ENCODE measurements at regions not wholly inside any gene's neighbourhood (a gene's known extent, or its start where the extent isn't known, plus 50 kb on each side); places are given as distances from the start of the nearest gene placed in this dataset.

DNA sequence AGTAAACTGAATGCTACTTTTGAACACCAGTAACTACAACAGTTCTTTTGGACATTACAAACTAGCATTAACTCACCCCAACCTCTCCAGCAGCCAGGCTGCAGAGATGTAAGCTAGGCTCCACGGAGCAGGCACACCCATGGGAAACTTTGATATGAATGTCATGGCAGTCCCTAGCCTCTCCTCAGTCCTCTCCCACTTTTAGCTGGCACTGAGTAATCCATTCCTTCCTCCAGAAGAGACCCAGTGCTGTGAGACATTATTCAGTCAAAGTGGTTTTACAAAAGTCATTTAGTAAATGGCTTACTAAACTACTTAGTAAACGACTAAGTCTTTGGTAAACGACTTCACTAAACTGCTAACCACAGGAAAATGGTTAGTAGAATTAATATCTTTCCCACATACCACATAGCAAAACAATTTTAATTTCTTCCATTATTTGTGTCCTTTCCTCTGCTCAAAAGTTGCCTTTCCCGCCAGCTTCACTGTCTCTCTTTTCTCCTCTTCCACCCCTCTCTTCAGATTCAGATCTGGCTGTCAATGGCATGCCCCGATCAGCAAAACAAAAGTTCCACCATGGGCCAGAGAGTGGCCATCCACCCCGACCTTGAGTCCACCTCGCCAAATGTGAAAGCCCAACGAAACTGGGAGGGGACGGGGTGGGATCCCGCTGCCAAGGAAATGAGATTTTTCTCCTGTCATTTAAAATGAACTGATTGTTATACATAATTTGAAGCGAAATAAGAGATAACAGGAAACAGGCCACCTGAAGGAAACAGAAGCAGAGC, 67.5 kb upstream of the TJP1 start:
- POLR2A ChIA-PET = no interaction called here
- FAIRE-seq (no peak), ATAC-seq (no peak)
- TF ChIP-seq RFXAP (CRISPR knock-in tag; IDR thresholded peaks at IDR 0.05; ENCODE audit: borderline replicate concordance) = no peak
- no peak for TF ChIP-seq SRSF1 (optimal IDR thresholded peaks at IDR 0.05; ENCODE audit: low read depth, low read length)
- no peak for TF ChIP-seq TARDBP (CRISPR knock-in tag; IDR thresholded peaks at IDR 0.05)
- no peak for TF ChIP-seq ZNF704 (CRISPR knock-in tag; IDR thresholded peaks at IDR 0.05; ENCODE audit: borderline replicate concordance)
- TF ChIP-seq ZNF619 (CRISPR knock-in tag; IDR thresholded peaks at IDR 0.05) = no peak
- no peak for TF ChIP-seq ZNF772 (CRISPR knock-in tag; IDR thresholded peaks at IDR 0.05)
- no peak for TF ChIP-seq ZNF331 (CRISPR knock-in tag; IDR thresholded peaks at IDR 0.05)
- no peak for TF ChIP-seq TCF12 (IDR thresholded peaks at IDR 0.05)
- TF ChIP-seq TCF12 (CRISPR knock-in tag; IDR thresholded peaks at IDR 0.05) = no peak
- no peak for TF ChIP-seq RNF219 (CRISPR knock-in tag; IDR thresholded peaks at IDR 0.05)
- TF ChIP-seq MNT (IDR thresholded peaks at IDR 0.05) = no peak
- TF ChIP-seq HNF4G (IDR thresholded peaks at IDR 0.05; ENCODE audit: borderline replicate concordance, low read depth, low read length) = no peak
- no peak for TF ChIP-seq HNF4G (CRISPR knock-in tag; IDR thresholded peaks at IDR 0.05; ENCODE audit: borderline replicate concordance, low read depth)
- TF ChIP-seq RBFOX2 (IDR thresholded peaks at IDR 0.05; ENCODE audit: low read depth, low read length) = no peak
- no peak for TF ChIP-seq ZNF546 (CRISPR knock-in tag; conservative IDR thresholded peaks at IDR 0.05)
- TF ChIP-seq ZBED4 (CRISPR knock-in tag; IDR thresholded peaks at IDR 0.05; ENCODE audit: borderline replicate concordance) = no peak

More for the DNA sequence above, 67.5 kb upstream of the TJP1 start:
- Histone ChIP-seq H3K4me1 (ENCODE audit: insufficient read depth, low read length) (peaks cover 7% of the 10 kb centered on the region), H2AFZ (ENCODE audit: low read length) (no peak overlapping the region), H3K36me3 (replicated peaks in 1 of 2; ENCODE audit: control insufficient read depth in 1 of 2, insufficient read depth in 2 of 2, low read length in 2 of 2) (no peaks in the 10 kb centered on the region), H3K27ac (ENCODE audit: extremely low read length, insufficient read depth, low read length) (no peak overlapping the region), H3K4me3 (replicated peaks in 1 of 3; ENCODE audit: insufficient read depth in 1 of 3, low read depth in 2 of 3, low read length in 3 of 3) (no peak overlapping the region), H3K9ac (ENCODE audit: insufficient read depth, low read depth, low read length) (no peak overlapping the region), H3K9me3 (ENCODE audit: low read length) (no peaks in the 10 kb centered on the region), H3K79me2 (ENCODE audit: insufficient read depth, low read length) (no peaks in the 10 kb centered on the region), H3K4me2 (ENCODE audit: low read depth, low read length) (no peak overlapping the region), H4K20me1 (ENCODE audit: insufficient read depth, low read length) (no peaks in the 10 kb centered on the region), H3K27me3 (ENCODE audit: control insufficient read depth in 1 of 2, insufficient read depth in 2 of 2, low read length in 2 of 2) (peaks cover 0 to 4% of the 10 kb centered on the region in 2 experiments; a peak in 1 of 5 replicates)
- in situ Hi-C loops (cut with HindIII; ENCODE audit: extremely low pct_ligation_motif_present, low pct_unique_long_range_greater_than_20kb) = no loop called here
- intact Hi-C loops (cut with micrococcal nuclease; ENCODE audit: unreplicated experiment) = no loop called here
- DNase-seq (ENCODE audit: low spot score) = no peak
- no TSS peak for BruUV-seq (replicated peaks)
- CTCF ChIA-PET (ENCODE audit: low intra/inter-chr PET ratio, low total read pairs) = no interaction called here
- 42% methylated on average over 10 of the region's 11 CpGs for WGBS (ENCODE audit: low lambda C conversion rate)
